Medulla oblongata (tissue), 1 donor: ENCODE measurements at regions not wholly inside any gene's neighbourhood (a gene's known extent, or its start where the extent isn't known, plus 50 kb on each side); places are given as distances from the start of the nearest gene placed in this dataset.

Experiments
- DNase-seq: peaks from one replicate; pipeline ENCODE4 v3.0.0-alpha.2; 2015; ENCODE audit errors: extremely low spot score

GRCh38 chr11:69365558-69365957 is 71.6 kb downstream of the MYEOV start:
- DNase-seq, result no peak

- DNase-seq, result no peak
These were observed 72.6 kb downstream of the MYEOV start for GRCh38 chr11:69366591-69366990.

GRCh38 chr11:69367211-69367964 is 73.4 kb downstream of the MYEOV start:
- no peak for DNase-seq

- DNase-seq, result no peak
These were observed 74.3 kb downstream of the MYEOV start for GRCh38 chr11:69368119-69368880.

GRCh38 chr11:69369210-69369825 is 75.4 kb downstream of the MYEOV start:
- DNase-seq, result no peak

GRCh38 chr11:69369945-69370344 is 76.0 kb downstream of the MYEOV start:
- DNase-seq, result no peak

- DNase-seq, result no peak
These were observed 77.2 kb downstream of the MYEOV start for GRCh38 chr11:69370984-69371709.

- DNase-seq, result no peak
These were observed 78.0 kb downstream of the MYEOV start for GRCh38 chr11:69371731-69372588.

GRCh38 chr11:69372589-69373250 is 78.8 kb downstream of the MYEOV start:
- DNase-seq, result no peak

- no peak for DNase-seq
These were observed 79.3 kb downstream of the MYEOV start for GRCh38 chr11:69373251-69373635.

- DNase-seq, result no peak
These were observed 80.4 kb downstream of the MYEOV start for GRCh38 chr11:69374110-69374945.

- no peak for DNase-seq
These were observed 81.0 kb downstream of the MYEOV start for GRCh38 chr11:69374946-69375310.

- no peak for DNase-seq
These were observed 81.6 kb downstream of the MYEOV start for GRCh38 chr11:69375316-69376154.

GRCh38 chr11:69376155-69377028 is 82.4 kb downstream of the MYEOV start:
- DNase-seq, result no peak

- DNase-seq, result no peak
These were observed 83.3 kb downstream of the MYEOV start for GRCh38 chr11:69377029-69377952.

GRCh38 chr11:69377953-69378302 is 84.0 kb downstream of the MYEOV start:
- DNase-seq, result no peak
